Kidney (tissue), 13 donors: ENCODE measurements at regions not wholly inside any gene's neighbourhood (a gene's known extent, or its start where the extent isn't known, plus 50 kb on each side); places are given as distances from the start of the nearest gene placed in this dataset.

Source experiments
- DNase-seq, 5 donors: peaks; one replicate each; pipeline ENCODE4 v3.0.0-alpha.2; 2013 to 2020
- FAIRE-seq: peaks from 2 replicates; lab custom pipeline; 2012; peaks lifted over from hg19 to GRCh38; lab: Jason Lieb, UNC
- H3K27ac ChIP-seq, 2 donors: one replicate each; pipeline ENCODE4 v1.7.0; 2013; ENCODE audit warnings: low read depth in 2 of 2, low read length in 2 of 2, inconsistent platforms in 1 of 2
- H3K27me3 ChIP-seq: one replicate; pipeline ENCODE4 v1.7.1; 2013; ENCODE audit warnings: low read length, inconsistent platforms; ENCODE audit not compliant: control insufficient read depth, insufficient read depth
- H3K36me3 ChIP-seq, 3 donors: one replicate each; pipeline versions ENCODE4 v1.7.0 to v1.7.1; 2013; ENCODE audit warnings: low read length in 3 of 3, control low read depth in 1 of 3, inconsistent platforms in 1 of 3; ENCODE audit not compliant: insufficient read depth in 3 of 3, control insufficient read depth in 2 of 3
- H3K4me1 ChIP-seq, 3 donors: one replicate each; pipeline versions ENCODE4 v1.7.0 to v1.7.1; 2013; ENCODE audit warnings: low read length in 3 of 3, inconsistent platforms in 1 of 3, low read depth in 1 of 3; ENCODE audit not compliant: control insufficient read depth in 2 of 3, insufficient read depth in 2 of 3
- H3K4me3 ChIP-seq, 3 donors: one replicate each; pipeline versions ENCODE4 v1.7.0 to v1.8.1; 2013; ENCODE audit warnings: low read length in 3 of 3, control low read depth in 1 of 3, inconsistent platforms in 1 of 3
- H3K9ac ChIP-seq, 3 donors: one replicate each; pipeline versions ENCODE4 v1.7.0 to v1.7.1; 2013; ENCODE audit warnings: low read length in 3 of 3, control low read depth in 1 of 3, inconsistent platforms in 1 of 3
- H3K9me3 ChIP-seq, 3 donors: one replicate each; pipeline versions ENCODE4 v1.7.0 to v1.7.1; 2013; ENCODE audit warnings: low read length in 3 of 3, control low read depth in 1 of 3, inconsistent platforms in 1 of 3; ENCODE audit not compliant: control insufficient read depth in 2 of 3, insufficient read depth in 1 of 3
- CTCF ChIP-seq: IDR thresholded peaks from 3 replicates; pipeline ENCODE4 v1.5.1; 2012; ENCODE audit warnings: mild to moderate bottlenecking, moderate library complexity, borderline replicate concordance; ENCODE audit not compliant: insufficient read depth; ENCODE audit errors: extremely low read depth
- intact Hi-C: fragments of 100-400 bp; cut with DNase I; formaldehyde crosslinking; loops from one replicate; pipeline ENCODE4 v1.11.1; 2022
- donor health status: control.
- donor health status: control.
- donor health status: control.
- donor health status: control.
- donor health status: control.
- donor health status: DM: yes; HTN: yes; CAD: no.
- donor health status: Normal renal cell carcinoma (clear cell type).

- Histone ChIP-seq H3K4me1 (no peaks in the 10 kb centered on the region), H3K27me3 (no peaks in the 10 kb centered on the region), H3K36me3 (no peaks in the 10 kb centered on the region), H3K9ac (no peak overlapping the region), H3K9me3 (no peaks in the 10 kb centered on the region), H3K4me3 (no peak overlapping the region), H3K27ac (no peak overlapping the region)
- intact Hi-C loops, result no loop called here
- no peak for DNase-seq
- FAIRE-seq, result no peak
- no peak for TF ChIP-seq CTCF
These were observed 55.7 kb upstream of the NKX2-2 start for GRCh38 chr20:21569586-21569985.

DNA sequence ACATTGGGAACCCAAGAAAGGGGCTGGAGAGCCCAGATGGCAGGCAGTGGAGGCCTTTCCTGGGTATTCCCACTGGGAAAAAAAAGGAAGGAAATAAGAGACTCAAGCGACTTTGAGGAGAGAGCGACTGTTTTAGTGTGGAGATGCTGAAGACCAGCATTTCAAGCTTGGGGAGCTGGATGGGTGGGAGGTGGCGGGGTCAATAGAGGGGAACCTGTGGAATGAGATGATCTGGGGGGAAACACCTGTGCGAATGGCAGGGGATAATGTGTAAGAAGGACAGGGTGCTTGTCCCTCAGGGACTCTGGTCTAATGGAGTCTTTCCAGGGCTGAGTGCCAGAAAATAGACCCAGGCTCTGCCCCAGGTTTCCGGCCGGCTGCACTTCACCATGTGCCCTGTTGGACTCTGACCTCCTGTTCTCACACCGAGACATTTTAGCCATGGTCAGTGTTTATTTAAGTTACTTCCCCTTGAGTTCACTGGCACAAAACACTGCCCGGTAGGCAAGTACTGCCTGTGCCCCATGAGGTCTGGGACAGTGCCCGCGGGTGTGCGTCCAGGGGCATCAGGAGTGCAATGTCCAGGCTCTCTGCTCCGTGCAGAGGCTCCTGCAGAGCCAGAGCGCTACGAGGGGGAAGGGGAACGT, 50.4 kb upstream of the NKX2-2 start:
- Histone ChIP-seq H3K9ac (no peak overlapping the region), H3K9me3 (no peaks in the 10 kb centered on the region), H3K4me3 (peak overlapping the region in 1 of 3 donors; percentile 6), H3K4me1 (peaks cover 0 to 6% (median 0%) of the 10 kb centered on the region in 3 donors), H3K27me3 (no peaks in the 10 kb centered on the region), H3K36me3 (no peaks in the 10 kb centered on the region), H3K27ac (peak overlapping the region in 1 of 2 donors; percentile 20)
- TF ChIP-seq CTCF, result no peak
- DNase-seq (peak in 3 of 5 donors; percentile 12 to 56 (median 29)), FAIRE-seq (no peak)
- intact Hi-C loops, result no loop called here
